ENCODE measurements at regions not wholly inside any gene's neighbourhood (a gene's known extent, or its start where the extent isn't known, plus 50 kb on each side); places are given as distances from the start of the nearest gene placed in this dataset.

GRCh38 chr2:137800386-137800785 lies 163.9 kb upstream of the HNMT start:
- DNase-seq (ENCODE audit: extremely low read depth, low read depth): no peak
- no peak for TF ChIP-seq CTCF (IDR thresholded peaks at IDR 0.05; ENCODE audit: low read depth, low read length)

- DNase-seq (ENCODE audit: extremely low read depth, low read depth): no peak
- no peak for TF ChIP-seq CTCF (IDR thresholded peaks at IDR 0.05; ENCODE audit: low read depth, low read length)
Measured at GRCh38 chr2:137801228-137801627, 163.0 kb upstream of the HNMT start.

- no peak for TF ChIP-seq CTCF (IDR thresholded peaks at IDR 0.05; ENCODE audit: low read depth, low read length)
- no peak for DNase-seq (ENCODE audit: extremely low read depth, low read depth)
Measured at GRCh38 chr2:137802038-137802437, 162.2 kb upstream of the HNMT start.

- TF ChIP-seq CTCF (IDR thresholded peaks at IDR 0.05; ENCODE audit: low read depth, low read length): no peak
- DNase-seq (ENCODE audit: extremely low read depth, low read depth): no peak
Measured at GRCh38 chr2:137806068-137806805, 158.0 kb upstream of the HNMT start.

- no peak for TF ChIP-seq CTCF (IDR thresholded peaks at IDR 0.05; ENCODE audit: low read depth, low read length)
- no peak for DNase-seq (ENCODE audit: extremely low read depth, low read depth)
Measured at GRCh38 chr2:137809252-137809651, 155.0 kb upstream of the HNMT start.

- no peak for TF ChIP-seq CTCF (IDR thresholded peaks at IDR 0.05; ENCODE audit: low read depth, low read length)
- no peak for DNase-seq (ENCODE audit: extremely low read depth, low read depth)
Measured at GRCh38 chr2:137809837-137810236, 154.4 kb upstream of the HNMT start.

GRCh38 chr2:137812517-137812916 lies 151.8 kb upstream of the HNMT start:
- no peak for DNase-seq (ENCODE audit: extremely low read depth, low read depth)
- TF ChIP-seq CTCF (IDR thresholded peaks at IDR 0.05; ENCODE audit: low read depth, low read length): no peak

Measured in AG09319 (cell line).